IMR-90 (cell line): ENCODE measurements at regions not wholly inside any gene's neighbourhood (a gene's known extent, or its start where the extent isn't known, plus 50 kb on each side); places are given as distances from the start of the nearest gene placed in this dataset.
A peak's percentile ranks its signal among the peaks of the same experiment; 100 is the strongest.

ENCODE experiments used
- ATAC-seq: fragments of 200-7000 bp; cut with Tn5 transposase; 2 replicates; pipeline ENCODE4 v1.9.1; 2020; ENCODE audit warnings: low read depth, mild to moderate bottlenecking, moderate library complexity
- BruUV-seq: library from RNA; stranded (reverse); fragments of 400-500 nt; replicated peaks from 2 replicates; lab custom pipeline; 2021; lab: Mats Ljungman, UMichigan
- CTCF ChIA-PET: fragments of 300-600 bp; formaldehyde crosslinking; extraction: SDS; loops from one replicate; lab custom pipeline; 2021; ENCODE audit warnings: antibody characterized with exemption; lab: Yijun Ruan, JAX
- POLR2A ChIA-PET: fragments of 300-600 bp; sonication (Branson Sonifier 250); formaldehyde crosslinking; loops from one replicate; lab custom pipeline; 2022; ENCODE audit warnings: antibody characterized with exemption; ENCODE audit not compliant: unreplicated experiment; lab: Charles Lee
- DNase-seq: peaks from one replicate; pipeline ENCODE4 v3.0.0; 2013
- H2AFZ ChIP-seq: replicated peaks from 2 replicates; pipeline ENCODE3; 2013; ENCODE audit warnings: low read length, mild to moderate bottlenecking; ENCODE audit not compliant: poor library complexity
- H2AK5ac ChIP-seq: 2 replicates; pipeline ENCODE4 v1.6.1; 2013; ENCODE audit warnings: low read depth, low read length, inconsistent platforms
- H2AK9ac ChIP-seq: replicated peaks from 2 replicates; pipeline ENCODE3; 2013; ENCODE audit warnings: mild to moderate bottlenecking, low read depth, low read length, moderate library complexity; ENCODE audit not compliant: poor library complexity
- H2BK120ac ChIP-seq: 2 replicates; pipeline ENCODE4 v1.6.1; 2013; ENCODE audit warnings: low read depth, low read length, inconsistent platforms
- H2BK15ac ChIP-seq: 3 replicates; pipeline ENCODE4 v1.6.1; 2013; ENCODE audit warnings: low read depth, low read length, inconsistent platforms
- H2BK20ac ChIP-seq: 2 replicates; pipeline ENCODE4 v1.6.1; 2013; ENCODE audit warnings: low read depth, mild to moderate bottlenecking, inconsistent platforms, low read length, moderate library complexity
- H2BK5ac ChIP-seq: 2 replicates; pipeline ENCODE4 v1.6.1; 2013; ENCODE audit warnings: mild to moderate bottlenecking, low read depth, low read length, inconsistent platforms; ENCODE audit not compliant: poor library complexity, severe bottlenecking
- H3K14ac ChIP-seq: replicated peaks from 2 replicates; pipeline ENCODE4 v1.6.1; 2013; ENCODE audit warnings: low read depth, low read length, inconsistent platforms
- H3K18ac ChIP-seq: 2 replicates; pipeline ENCODE4 v1.6.1; 2013; ENCODE audit warnings: low read depth, low read length, control low read depth
- H3K23ac ChIP-seq: 2 replicates; pipeline ENCODE4 v1.6.1; 2013; ENCODE audit warnings: low read depth, low read length, inconsistent platforms
- H3K27ac ChIP-seq: 2 replicates; pipeline ENCODE4 v1.5.1; 2013; ENCODE audit warnings: mild to moderate bottlenecking, control low read depth, low read length; ENCODE audit not compliant: insufficient read depth
- H3K27me3 ChIP-seq: 2 replicates; pipeline ENCODE4 v1.6.1; 2013; ENCODE audit warnings: low read length; ENCODE audit not compliant: control insufficient read depth, insufficient read depth
- H3K36me3 ChIP-seq: 2 replicates; pipeline ENCODE4 v1.6.1; 2013; ENCODE audit warnings: low read length, mixed read lengths; ENCODE audit not compliant: control insufficient read depth, insufficient read depth
- H3K4ac ChIP-seq: 2 replicates; pipeline ENCODE4 v1.6.1; 2013; ENCODE audit warnings: low read depth, low read length, inconsistent platforms
- H3K4me1 ChIP-seq: 2 replicates; pipeline ENCODE4 v1.6.1; 2013; ENCODE audit warnings: low read length, mixed read lengths; ENCODE audit not compliant: control insufficient read depth, insufficient read depth
- H3K4me2 ChIP-seq: 2 replicates; pipeline ENCODE4 v1.6.1; 2013; ENCODE audit warnings: low read depth, mild to moderate bottlenecking, control low read depth, low read length, moderate library complexity
- H3K4me3 ChIP-seq: 2 replicates; pipeline ENCODE4 v1.5.1; 2013; ENCODE audit warnings: low read depth, mild to moderate bottlenecking, control low read depth, low read length, moderate library complexity; ENCODE audit not compliant: insufficient read depth
- H3K56ac ChIP-seq: 2 replicates; pipeline ENCODE4 v1.6.1; 2013; ENCODE audit warnings: low read length, inconsistent platforms; ENCODE audit not compliant: insufficient read depth; ENCODE audit errors: extremely low read depth
- H3K79me1 ChIP-seq, 2 experiments: 2 replicates each; pipeline ENCODE4 v1.6.1; 2013; ENCODE audit warnings: low read length in 2 of 2, inconsistent platforms in 1 of 2, low read depth in 1 of 2
- H3K9ac ChIP-seq: 2 replicates; pipeline ENCODE4 v1.6.1; 2013; ENCODE audit warnings: low read depth, low read length, control low read depth
- H3K9me1 ChIP-seq: 2 replicates; pipeline ENCODE4 v1.6.1; 2013; ENCODE audit warnings: low read length, inconsistent platforms; ENCODE audit not compliant: insufficient read depth
- H3K9me3 ChIP-seq: 2 replicates; pipeline ENCODE4 v1.6.1; 2013; ENCODE audit warnings: low read length; ENCODE audit not compliant: control insufficient read depth, insufficient read depth
- H4K20me1 ChIP-seq: 2 replicates; pipeline ENCODE4 v1.6.1; 2013; ENCODE audit warnings: low read length, inconsistent platforms; ENCODE audit not compliant: insufficient read depth
- H4K5ac ChIP-seq: 2 replicates; pipeline ENCODE4 v1.6.1; 2013; ENCODE audit warnings: mild to moderate bottlenecking, low read depth, low read length, control low read depth
- H4K8ac ChIP-seq, 2 experiments: 2 replicates each; pipeline ENCODE4 v1.6.1; 2013; ENCODE audit warnings: low read depth in 2 of 2, low read length in 2 of 2, control low read depth in 1 of 2, inconsistent platforms in 1 of 2
- H4K91ac ChIP-seq: 2 replicates; pipeline ENCODE4 v1.6.1; 2013; ENCODE audit warnings: low read depth, low read length, inconsistent platforms; ENCODE audit not compliant: insufficient read depth
- CHD1 ChIP-seq: IDR thresholded peaks from 2 replicates; pipeline ENCODE4 v1.6.1; 2012; ENCODE audit warnings: low read depth, low read length, improper control_type of control experiment
- MAFK ChIP-seq: IDR thresholded peaks from 2 replicates; pipeline ENCODE4 v1.6.1; 2012; ENCODE audit warnings: low read depth, low read length, improper control_type of control experiment
- MXI1 ChIP-seq: IDR thresholded peaks from 2 replicates; pipeline ENCODE4 v1.6.1; 2012; ENCODE audit warnings: low read depth, mild to moderate bottlenecking, low read length, moderate library complexity, borderline replicate concordance
- RAD21 ChIP-seq: IDR thresholded peaks from 2 replicates; pipeline ENCODE4 v1.6.1; 2012; ENCODE audit warnings: low read length, improper control_type of control experiment
- WGBS, 2 experiments: methylation state at CpG; one replicate each; pipeline versions ENCODE4 v1.1.5 to v1.1.7; 2013; ENCODE audit warnings: missing lambda C conversion rate in 2 of 2; ENCODE audit not compliant: insufficient read length in 1 of 2; ENCODE audit errors: extremely low coverage in 2 of 2; 5-methylcytosine and 5-hydroxymethylcytosine counted together
- dilution Hi-C: fragments of 300-500 bp; cut with HindIII; formaldehyde crosslinking; loops from one replicate; pipeline ENCODE4 v1.14.3; 2018; ENCODE audit warnings: low sequenced_read_pairs; ENCODE audit not compliant: unreplicated experiment
- in situ Hi-C: fragments of 300-500 bp; cut with MboI; formaldehyde crosslinking; loops from 3 replicates; pipeline ENCODE4 v1.14.3; 2019; ENCODE audit warnings: low sequenced_read_pairs, inconsistent platforms, mixed read lengths
- intact Hi-C: fragments of 100-400 bp; cut with micrococcal nuclease; formaldehyde crosslinking; loops from 2 replicates; pipeline ENCODE4 v1.10.0; 2022

DNA sequence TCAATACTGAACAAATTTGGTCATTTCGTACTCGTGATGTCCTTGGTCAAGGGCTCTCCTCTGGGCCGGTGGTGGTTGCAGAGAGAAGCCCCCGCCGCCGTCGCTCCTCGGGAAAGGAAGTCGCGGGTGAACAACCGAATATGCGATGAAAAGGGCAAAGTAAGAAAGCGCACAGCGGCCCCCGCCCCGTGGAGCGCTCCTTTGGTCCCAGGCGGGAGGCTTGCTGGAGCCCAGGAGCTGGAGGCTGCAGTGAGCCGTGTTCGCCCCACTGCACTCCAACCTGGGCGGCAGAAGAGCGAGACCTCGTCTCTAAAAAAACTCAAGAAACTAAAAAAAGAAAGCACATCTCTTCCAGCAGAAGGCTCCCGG lies 108.4 kb upstream of the LARP1 start:
- ChIA-PET CTCF (no interaction called here), POLR2A (no interaction called here)
- H3K79me1 ChIP-seq: no peaks in the 10 kb centered on the region
- 23% methylated on average over 12 of the region's 24 CpGs; no CpG with 5 or more reads in 1 of the 2 experiments for WGBS, 2 experiments
- H4K5ac ChIP-seq: no peak overlapping the region
- peak overlapping the region; percentile 15 for H2AK9ac ChIP-seq
- H3K4me2 ChIP-seq: no peak overlapping the region
- dilution Hi-C loops: no loop called here
- no peaks in the 10 kb centered on the region for H4K20me1 ChIP-seq
- no peak overlapping the region for H4K91ac ChIP-seq
- no peak overlapping the region for H3K27ac ChIP-seq
- H2BK15ac ChIP-seq: no peak overlapping the region
- no peak overlapping the region for H2BK120ac ChIP-seq
- no peaks in the 10 kb centered on the region for H3K36me3 ChIP-seq
- H3K9me1 ChIP-seq: no peaks in the 10 kb centered on the region
- H2BK5ac ChIP-seq: no peak overlapping the region
- no peak overlapping the region for H3K18ac ChIP-seq
- H3K9ac ChIP-seq: no peak overlapping the region
- no peak overlapping the region for H3K23ac ChIP-seq
- ATAC-seq: no peak
- no TSS peak for BruUV-seq
- intact Hi-C loops: no loop called here
- peak overlapping the region; percentile 78 for H2AFZ ChIP-seq
- no peak overlapping the region for H3K56ac ChIP-seq
- TF ChIP-seq MAFK (no peak), RAD21 (no peak), MXI1 (no peak), CHD1 (no peak)
- H3K4me3 ChIP-seq: no peak overlapping the region
- H3K4me1 ChIP-seq: no peaks in the 10 kb centered on the region
- DNase-seq: no peak
- no peak overlapping the region for H3K14ac ChIP-seq
- H4K8ac ChIP-seq: no peak overlapping the region
- no peak overlapping the region for H3K4ac ChIP-seq
- H3K27me3 ChIP-seq: peaks cover 5% of the 10 kb centered on the region
- H2BK20ac ChIP-seq: no peak overlapping the region
- H3K9me3 ChIP-seq: peaks cover 4% of the 10 kb centered on the region; the same call in 1 of the 2 replicates
- H2AK5ac ChIP-seq: no peak overlapping the region
- in situ Hi-C loops: no loop called here
